ENCODE measurements at regions not wholly inside any gene's neighbourhood (a gene's known extent, or its start where the extent isn't known, plus 50 kb on each side); places are given as distances from the start of the nearest gene placed in this dataset.

GRCh38 chr2:17231394-17231965 lies 286.8 kb downstream of the RAD51AP2 start:
- no peak for DNase-seq (ENCODE audit: low spot score)
- no peak for TF ChIP-seq CTCF (IDR thresholded peaks at IDR 0.05; ENCODE audit: extremely low read depth, missing control alignments)

GRCh38 chr2:17229414-17229813 lies 288.8 kb downstream of the RAD51AP2 start:
- TF ChIP-seq CTCF (IDR thresholded peaks at IDR 0.05; ENCODE audit: extremely low read depth, missing control alignments): no peak
- DNase-seq (ENCODE audit: low spot score): no peak

GRCh38 chr2:17228461-17228860 lies 289.8 kb downstream of the RAD51AP2 start:
- no peak for TF ChIP-seq CTCF (IDR thresholded peaks at IDR 0.05; ENCODE audit: extremely low read depth, missing control alignments)
- DNase-seq (ENCODE audit: low spot score): no peak

GRCh38 chr2:17227856-17228255 lies 290.4 kb downstream of the RAD51AP2 start:
- TF ChIP-seq CTCF (IDR thresholded peaks at IDR 0.05; ENCODE audit: extremely low read depth, missing control alignments): no peak
- no peak for DNase-seq (ENCODE audit: low spot score)

- DNase-seq (ENCODE audit: low spot score): no peak
- TF ChIP-seq CTCF (IDR thresholded peaks at IDR 0.05; ENCODE audit: extremely low read depth, missing control alignments): no peak
Observed at GRCh38 chr2:17226941-17227490, 291.2 kb downstream of the RAD51AP2 start.

- DNase-seq (ENCODE audit: low spot score): no peak
- TF ChIP-seq CTCF (IDR thresholded peaks at IDR 0.05; ENCODE audit: extremely low read depth, missing control alignments): no peak
Observed at GRCh38 chr2:17223211-17223610, 295.0 kb downstream of the RAD51AP2 start.

- no peak for TF ChIP-seq CTCF (IDR thresholded peaks at IDR 0.05; ENCODE audit: extremely low read depth, missing control alignments)
- no peak for DNase-seq (ENCODE audit: low spot score)
Observed at GRCh38 chr2:17208511-17208910, 309.7 kb downstream of the RAD51AP2 start.

All from GM20000 (cell line).